ENCODE measurements at regions not wholly inside any gene's neighbourhood (a gene's known extent, or its start where the extent isn't known, plus 50 kb on each side); places are given as distances from the start of the nearest gene placed in this dataset.

GRCh38 chr2:223107825-223108224 is 55.8 kb downstream of the KCNE4 start:
- WGBS (ENCODE audit: insufficient coverage, insufficient read length) = no CpG with 5 or more reads among the region's 1 CpG
- Histone ChIP-seq H3K27ac (ENCODE audit: low read length) (no peak overlapping the region), H3K36me3 (ENCODE audit: control insufficient read depth, insufficient read depth, low read length) (no peaks in the 10 kb centered on the region), H3K9me3 (ENCODE audit: control insufficient read depth, insufficient read depth, low read length) (no peaks in the 10 kb centered on the region), H3K4me3 (ENCODE audit: low read length) (no peak overlapping the region), H3K4me1 (ENCODE audit: control insufficient read depth, insufficient read depth, low read length) (no peaks in the 10 kb centered on the region; the same call in 1 of the 2 replicates), H3K27me3 (ENCODE audit: control insufficient read depth, insufficient read depth, low read length) (no peaks in the 10 kb centered on the region)
- no peak for DNase-seq (ENCODE audit: low read depth, low spot score)

GRCh38 chr2:223108351-223109050 is 56.5 kb downstream of the KCNE4 start:
- Histone ChIP-seq H3K4me3 (ENCODE audit: low read length) (no peak overlapping the region), H3K4me1 (ENCODE audit: control insufficient read depth, insufficient read depth, low read length) (no peaks in the 10 kb centered on the region; the same call in 1 of the 2 replicates), H3K27me3 (ENCODE audit: control insufficient read depth, insufficient read depth, low read length) (no peaks in the 10 kb centered on the region), H3K36me3 (ENCODE audit: control insufficient read depth, insufficient read depth, low read length) (no peaks in the 10 kb centered on the region), H3K9me3 (ENCODE audit: control insufficient read depth, insufficient read depth, low read length) (no peaks in the 10 kb centered on the region), H3K27ac (ENCODE audit: low read length) (no peak overlapping the region)
- DNase-seq (ENCODE audit: low read depth, low spot score) = no peak
- WGBS (ENCODE audit: insufficient coverage, insufficient read length) = no CpG with 5 or more reads among the region's 5 CpGs

- H3K4me1 ChIP-seq (ENCODE audit: control insufficient read depth, insufficient read depth, low read length) = no peaks in the 10 kb centered on the region; the same call in 1 of the 2 replicates
- no peak overlapping the region for H3K27ac ChIP-seq (ENCODE audit: low read length)
- no peak overlapping the region for H3K4me3 ChIP-seq (ENCODE audit: low read length)
- DNase-seq (ENCODE audit: low read depth, low spot score) = no peak
- WGBS (ENCODE audit: insufficient coverage, insufficient read length) = no CpG with 5 or more reads among the region's 3 CpGs
- H3K27me3 ChIP-seq (ENCODE audit: control insufficient read depth, insufficient read depth, low read length) = no peaks in the 10 kb centered on the region
- no peaks in the 10 kb centered on the region for H3K9me3 ChIP-seq (ENCODE audit: control insufficient read depth, insufficient read depth, low read length)
- no peaks in the 10 kb centered on the region for H3K36me3 ChIP-seq (ENCODE audit: control insufficient read depth, insufficient read depth, low read length)
Measured at GRCh38 chr2:223109341-223109740, 57.4 kb downstream of the KCNE4 start.

- H3K4me3 ChIP-seq (ENCODE audit: low read length) = no peak overlapping the region
- no peaks in the 10 kb centered on the region for H3K36me3 ChIP-seq (ENCODE audit: control insufficient read depth, insufficient read depth, low read length)
- no peaks in the 10 kb centered on the region; the same call in 1 of the 2 replicates for H3K4me1 ChIP-seq (ENCODE audit: control insufficient read depth, insufficient read depth, low read length)
- H3K9me3 ChIP-seq (ENCODE audit: control insufficient read depth, insufficient read depth, low read length) = no peaks in the 10 kb centered on the region
- no peaks in the 10 kb centered on the region for H3K27me3 ChIP-seq (ENCODE audit: control insufficient read depth, insufficient read depth, low read length)
- DNase-seq (ENCODE audit: low read depth, low spot score) = no peak
- H3K27ac ChIP-seq (ENCODE audit: low read length) = no peak overlapping the region
Measured at GRCh38 chr2:223113161-223113560, 61.2 kb downstream of the KCNE4 start.

GRCh38 chr2:223114170-223114569 is 62.2 kb downstream of the KCNE4 start:
- no peak for DNase-seq (ENCODE audit: low read depth, low spot score)
- WGBS (ENCODE audit: insufficient coverage, insufficient read length) = no CpG with 5 or more reads among the region's 3 CpGs
- no peaks in the 10 kb centered on the region for H3K4me1 ChIP-seq (ENCODE audit: control insufficient read depth, insufficient read depth, low read length)
- H3K4me3 ChIP-seq (ENCODE audit: low read length) = no peak overlapping the region
- H3K27ac ChIP-seq (ENCODE audit: low read length) = no peak overlapping the region
- H3K9me3 ChIP-seq (ENCODE audit: control insufficient read depth, insufficient read depth, low read length) = no peaks in the 10 kb centered on the region
- H3K36me3 ChIP-seq (ENCODE audit: control insufficient read depth, insufficient read depth, low read length) = no peaks in the 10 kb centered on the region
- H3K27me3 ChIP-seq (ENCODE audit: control insufficient read depth, insufficient read depth, low read length) = no peaks in the 10 kb centered on the region

- no CpG with 5 or more reads among the region's 3 CpGs for WGBS (ENCODE audit: insufficient coverage, insufficient read length)
- H3K27me3 ChIP-seq (ENCODE audit: control insufficient read depth, insufficient read depth, low read length) = no peaks in the 10 kb centered on the region
- no peak overlapping the region for H3K27ac ChIP-seq (ENCODE audit: low read length)
Measured at GRCh38 chr2:223114917-223115316, 62.9 kb downstream of the KCNE4 start.

GRCh38 chr2:223117533-223117932 is 65.5 kb downstream of the KCNE4 start:
- no peak overlapping the region for H3K4me3 ChIP-seq (ENCODE audit: low read length)
- H3K9me3 ChIP-seq (ENCODE audit: control insufficient read depth, insufficient read depth, low read length) = no peaks in the 10 kb centered on the region
- no peak overlapping the region for H3K27ac ChIP-seq (ENCODE audit: low read length)
- H3K36me3 ChIP-seq (ENCODE audit: control insufficient read depth, insufficient read depth, low read length) = no peaks in the 10 kb centered on the region
- H3K4me1 ChIP-seq (ENCODE audit: control insufficient read depth, insufficient read depth, low read length) = no peaks in the 10 kb centered on the region
- H3K27me3 ChIP-seq (ENCODE audit: control insufficient read depth, insufficient read depth, low read length) = no peaks in the 10 kb centered on the region
- no CpG with 5 or more reads among the region's 4 CpGs for WGBS (ENCODE audit: insufficient coverage, insufficient read length)
- no peak for DNase-seq (ENCODE audit: low read depth, low spot score)

More at GRCh38 chr2:223114917-223115316, 62.9 kb downstream of the KCNE4 start:
- Histone ChIP-seq H3K4me3 (ENCODE audit: low read length) (no peak overlapping the region), H3K36me3 (ENCODE audit: control insufficient read depth, insufficient read depth, low read length) (no peaks in the 10 kb centered on the region), H3K9me3 (ENCODE audit: control insufficient read depth, insufficient read depth, low read length) (no peaks in the 10 kb centered on the region), H3K4me1 (ENCODE audit: control insufficient read depth, insufficient read depth, low read length) (no peaks in the 10 kb centered on the region)
- no peak for DNase-seq (ENCODE audit: low read depth, low spot score)

GRCh38 chr2:223121283-223121682 is 69.3 kb downstream of the KCNE4 start:
- no peak for DNase-seq (ENCODE audit: low read depth, low spot score)

GRCh38 chr2:223122781-223123180 is 70.8 kb downstream of the KCNE4 start:
- H3K36me3 ChIP-seq (ENCODE audit: control insufficient read depth, insufficient read depth, low read length) = no peaks in the 10 kb centered on the region
- no peaks in the 10 kb centered on the region for H3K27me3 ChIP-seq (ENCODE audit: control insufficient read depth, insufficient read depth, low read length)
- no peak for DNase-seq (ENCODE audit: low read depth, low spot score)
- H3K4me3 ChIP-seq (ENCODE audit: low read length) = no peak overlapping the region
- peaks cover 4% of the 10 kb centered on the region for H3K4me1 ChIP-seq (ENCODE audit: control insufficient read depth, insufficient read depth, low read length)
- no CpG with 5 or more reads among the region's 4 CpGs for WGBS (ENCODE audit: insufficient coverage, insufficient read length)
- no peaks in the 10 kb centered on the region for H3K9me3 ChIP-seq (ENCODE audit: control insufficient read depth, insufficient read depth, low read length)
- H3K27ac ChIP-seq (ENCODE audit: low read length) = no peak overlapping the region

More at GRCh38 chr2:223121283-223121682, 69.3 kb downstream of the KCNE4 start:
- no peaks in the 10 kb centered on the region for H3K27me3 ChIP-seq (ENCODE audit: control insufficient read depth, insufficient read depth, low read length)
- WGBS (ENCODE audit: insufficient coverage, insufficient read length) = no CpG with 5 or more reads among the region's 1 CpG
- no peak overlapping the region for H3K4me3 ChIP-seq (ENCODE audit: low read length)
- no peaks in the 10 kb centered on the region for H3K9me3 ChIP-seq (ENCODE audit: control insufficient read depth, insufficient read depth, low read length)
- no peak overlapping the region for H3K27ac ChIP-seq (ENCODE audit: low read length)
- no peaks in the 10 kb centered on the region for H3K36me3 ChIP-seq (ENCODE audit: control insufficient read depth, insufficient read depth, low read length)
- peaks cover 4% of the 10 kb centered on the region for H3K4me1 ChIP-seq (ENCODE audit: control insufficient read depth, insufficient read depth, low read length)

- H3K36me3 ChIP-seq (ENCODE audit: control insufficient read depth, insufficient read depth, low read length) = no peaks in the 10 kb centered on the region
- no peaks in the 10 kb centered on the region for H3K9me3 ChIP-seq (ENCODE audit: control insufficient read depth, insufficient read depth, low read length)
- DNase-seq (ENCODE audit: low read depth, low spot score) = no peak
- H3K4me1 ChIP-seq (ENCODE audit: control insufficient read depth, insufficient read depth, low read length) = peaks cover 4% of the 10 kb centered on the region
- WGBS (ENCODE audit: insufficient coverage, insufficient read length) = no CpG with 5 or more reads among the region's 6 CpGs
- no peak overlapping the region for H3K4me3 ChIP-seq (ENCODE audit: low read length)
- no peaks in the 10 kb centered on the region for H3K27me3 ChIP-seq (ENCODE audit: control insufficient read depth, insufficient read depth, low read length)
- H3K27ac ChIP-seq (ENCODE audit: low read length) = no peak overlapping the region
Measured at GRCh38 chr2:223123855-223124610, 72.0 kb downstream of the KCNE4 start.

Measured in iPS DF 6.9 (cell line).